K562 (cell line): ENCODE measurements at regions not wholly inside any gene's neighbourhood (a gene's known extent, or its start where the extent isn't known, plus 50 kb on each side); places are given as distances from the start of the nearest gene placed in this dataset.

Experiments
- ATAC-seq: fragments of 200-7000 bp; cut with Tn5 transposase; 3 replicates; pipeline ENCODE4 v1.9.1; 2020; ENCODE audit warnings: moderate library complexity
- BruUV-seq: library from RNA; stranded (reverse); fragments of 400-500 nt; replicated peaks from 2 replicates; lab custom pipeline; 2021; lab: Mats Ljungman, UMichigan
- CTCF ChIA-PET: fragments of 300-600 bp; formaldehyde crosslinking; extraction: SDS; loops from one replicate; lab custom pipeline; 2021; ENCODE audit warnings: low intra/inter-chr PET ratio; lab: Yijun Ruan, JAX
- POLR2A ChIA-PET: fragments of 300-600, 350-650 bp; sonication (Branson Sonifier 250); formaldehyde crosslinking; extraction: SDS; loops from one replicate; lab custom pipeline; 2021; ENCODE audit warnings: antibody characterized with exemption, inconsistent platforms; lab: Yijun Ruan, JAX
- DNase-seq, 4 experiments: peaks; one replicate each; pipeline versions ENCODE4 v3.0.0 to v3.0.0-alpha.2; 2011 to 2018; ENCODE audit warnings: low spot score in 3 of 4, mixed read lengths in 3 of 4; ENCODE audit errors: extremely low read depth in 1 of 4
- FAIRE-seq: peaks from 2 replicates; lab custom pipeline; 2011; peaks lifted over from hg19 to GRCh38; lab: Jason Lieb, UNC
- H2AFZ ChIP-seq: 2 replicates; pipeline ENCODE4 v1.6.0; 2011; ENCODE audit warnings: low read depth, low read length, control low read depth, inconsistent platforms
- H3K27ac ChIP-seq: fragments of 200-600 bp; 3 replicates; pipeline ENCODE4 v1.8.0; 2011; ENCODE audit warnings: low read depth, mild to moderate bottlenecking, control low read depth, inconsistent platforms, low read length, moderate library complexity, mixed read lengths; ENCODE audit errors: extremely low read depth
- H3K27me3 ChIP-seq, 2 experiments: fragments of 300-600 bp in 1 of 2; 2 replicates in 1 of 2; 3 replicates in 1 of 2; pipeline versions ENCODE4 v1.6.0 to v1.8.0; 2011; ENCODE audit warnings: inconsistent platforms in 2 of 2, low read length in 2 of 2, mild to moderate bottlenecking in 1 of 2, mixed read lengths in 1 of 2, moderate library complexity in 1 of 2; ENCODE audit not compliant: control insufficient read depth in 2 of 2, insufficient read depth in 2 of 2
- H3K36me3 ChIP-seq: fragments of 300-600 bp; 3 replicates; pipeline ENCODE4 v1.8.0; 2011; ENCODE audit warnings: mild to moderate bottlenecking, low read length, inconsistent platforms; ENCODE audit not compliant: control insufficient read depth, insufficient read depth
- H3K4me1 ChIP-seq, 2 experiments: fragments of 200-600 bp in 1 of 2; replicated peaks in 1 of 2; 2 replicates in 1 of 2; 3 replicates in 1 of 2; pipeline versions ENCODE4 v1.5.1 to v1.8.0; 2011; ENCODE audit warnings: inconsistent platforms in 2 of 2, low read length in 2 of 2, mild to moderate bottlenecking in 1 of 2, mixed read lengths in 1 of 2, moderate library complexity in 1 of 2; ENCODE audit not compliant: control insufficient read depth in 2 of 2, insufficient read depth in 2 of 2
- H3K4me2 ChIP-seq: 2 replicates; pipeline ENCODE4 v1.6.1; 2011; ENCODE audit warnings: low read length, control low read depth, inconsistent platforms, mixed read lengths; ENCODE audit not compliant: insufficient read depth
- H3K4me3 ChIP-seq: fragments of 200-600 bp; sonication (generic), shearing (Covaris generic); 2 replicates; pipeline ENCODE4 v1.5.1; 2016; ENCODE audit warnings: control low read depth, inconsistent platforms
- H3K79me2 ChIP-seq: fragments of 200-600 bp; 3 replicates; pipeline ENCODE4 v1.8.0; 2011; ENCODE audit warnings: low read length, inconsistent platforms; ENCODE audit not compliant: control insufficient read depth, insufficient read depth
- H3K9ac ChIP-seq, 2 experiments: 2 replicates each; pipeline versions ENCODE4 v1.6.0 to v1.6.1; 2011; ENCODE audit warnings: low read depth in 2 of 2, low read length in 2 of 2, control low read depth in 1 of 2, inconsistent platforms in 1 of 2, mild to moderate bottlenecking in 1 of 2, mixed read lengths in 1 of 2; ENCODE audit not compliant: insufficient read depth in 1 of 2
- H3K9me1 ChIP-seq: one replicate; pipeline ENCODE4 v1.6.0; 2011; ENCODE audit warnings: inconsistent platforms, mild to moderate bottlenecking, low read length, moderate library complexity; ENCODE audit not compliant: control insufficient read depth, insufficient read depth
- H3K9me3 ChIP-seq: replicated peaks from 2 replicates; pipeline ENCODE4 v1.5.1; 2011; ENCODE audit warnings: low read depth, low read length, inconsistent platforms; ENCODE audit not compliant: control insufficient read depth, insufficient read depth
- H4K20me1 ChIP-seq: replicated peaks from 2 replicates; pipeline ENCODE4 v1.6.1; 2011; ENCODE audit warnings: low read length, inconsistent platforms, mixed read lengths; ENCODE audit not compliant: control insufficient read depth, insufficient read depth
- CBFA2T3 ChIP-seq: fragments of 450-650 bp; IDR thresholded peaks from 2 replicates; pipeline ENCODE4 v1.6.1; 2017
- CREB1 ChIP-seq, 2 experiments: sonication (generic) in 1 of 2; formaldehyde crosslinking in 1 of 2; IDR thresholded peaks; 2 replicates each; pipeline versions ENCODE4 v1.6.1 to v1.8.0; 2012 to 2022; ENCODE audit warnings: inconsistent platforms in 1 of 2, mild to moderate bottlenecking in 1 of 2, missing genetic modification reagents in 1 of 2, moderate library complexity in 1 of 2
- MIER1 ChIP-seq: fragments of 450-650 bp; IDR thresholded peaks from 2 replicates; pipeline ENCODE4 v1.6.1; 2016; ENCODE audit warnings: antibody characterized with exemption, mild to moderate bottlenecking, low read depth
- MTA1 ChIP-seq: fragments of 450-650 bp; IDR thresholded peaks from 2 replicates; pipeline ENCODE4 v1.6.1; 2017; ENCODE audit warnings: borderline replicate concordance
- PRDM10 ChIP-seq: fragments of 450-650 bp; IDR thresholded peaks from 2 replicates; pipeline ENCODE4 v1.6.1; 2018; ENCODE audit not compliant: partially characterized antibody
- ZFP36 ChIP-seq: fragments of 150-350 bp; IDR thresholded peaks from 2 replicates; pipeline ENCODE4 v1.6.1; 2018; ENCODE audit warnings: low read length, low read depth; ENCODE audit not compliant: partially characterized antibody
- ZNF583 ChIP-seq: fragments of 250-450 bp; sonication (Bioruptor Pico); IDR thresholded peaks from 2 replicates; pipeline ENCODE4 v1.4.0; 2020
- in situ Hi-C: fragments of 300-500 bp; cut with MboI; formaldehyde crosslinking; loops from 4 replicates; pipeline ENCODE4 v1.15.0; 2018; ENCODE audit warnings: inconsistent platforms, mixed read lengths
- intact Hi-C: fragments of 100-400 bp; cut with micrococcal nuclease; formaldehyde crosslinking; loops from 2 replicates; pipeline ENCODE4 v1.14.2; 2022
- TF ChIP-seq, protein P1 (sequence below): fragments of 200-800 bp; sonication (Bioruptor generic); IDR thresholded peaks from 2 replicates; pipeline ENCODE4 v1.6.1; 2017; ENCODE audit warnings: missing genetic modification characterization, missing compliant biosample characterization
- TF ChIP-seq, protein P2 (sequence below): fragments of 250-450 bp; sonication (Bioruptor Pico); IDR thresholded peaks from 2 replicates; pipeline ENCODE4 v1.8.0; 2021; ENCODE audit warnings: moderate library complexity, mild to moderate bottlenecking, inconsistent platforms

- TF ChIP-seq, protein P1, sequence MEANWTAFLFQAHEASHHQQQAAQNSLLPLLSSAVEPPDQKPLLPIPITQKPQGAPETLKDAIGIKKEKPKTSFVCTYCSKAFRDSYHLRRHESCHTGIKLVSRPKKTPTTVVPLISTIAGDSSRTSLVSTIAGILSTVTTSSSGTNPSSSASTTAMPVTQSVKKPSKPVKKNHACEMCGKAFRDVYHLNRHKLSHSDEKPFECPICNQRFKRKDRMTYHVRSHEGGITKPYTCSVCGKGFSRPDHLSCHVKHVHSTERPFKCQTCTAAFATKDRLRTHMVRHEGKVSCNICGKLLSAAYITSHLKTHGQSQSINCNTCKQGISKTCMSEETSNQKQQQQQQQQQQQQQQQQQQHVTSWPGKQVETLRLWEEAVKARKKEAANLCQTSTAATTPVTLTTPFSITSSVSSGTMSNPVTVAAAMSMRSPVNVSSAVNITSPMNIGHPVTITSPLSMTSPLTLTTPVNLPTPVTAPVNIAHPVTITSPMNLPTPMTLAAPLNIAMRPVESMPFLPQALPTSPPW (CRISPR knock-in tag): no peak
- no peak for TF ChIP-seq MIER1
Measured at GRCh38 chr6:45717027-45717426, 298.6 kb downstream of the CLIC5 start (continued).

DNA sequence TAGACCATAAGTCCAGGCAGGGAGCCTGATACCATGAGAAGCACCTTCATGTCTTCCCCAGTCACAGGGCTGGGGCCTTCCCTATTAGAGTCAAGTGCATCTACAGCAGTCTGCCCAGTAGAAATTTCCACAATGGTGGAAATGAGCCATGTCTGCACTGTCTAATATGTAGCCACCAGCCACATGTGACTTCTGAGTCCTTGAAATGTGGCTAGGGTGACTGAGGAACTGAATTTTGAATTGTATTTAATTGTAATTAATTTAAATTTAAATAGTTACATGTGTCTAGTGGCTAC lies 300.2 kb downstream of the CLIC5 start:
- TF ChIP-seq ZFP36 (no peak), PRDM10 (no peak), ZNF583 (CRISPR knock-in tag) (no peak), MTA1 (no peak), CBFA2T3 (no peak), CREB1 (IDR thresholded peaks at IDR 0.05) (no peak), CREB1 (CRISPR knock-in tag; IDR thresholded peaks at IDR 0.05) (no peak)
- TF ChIP-seq, protein P2, sequence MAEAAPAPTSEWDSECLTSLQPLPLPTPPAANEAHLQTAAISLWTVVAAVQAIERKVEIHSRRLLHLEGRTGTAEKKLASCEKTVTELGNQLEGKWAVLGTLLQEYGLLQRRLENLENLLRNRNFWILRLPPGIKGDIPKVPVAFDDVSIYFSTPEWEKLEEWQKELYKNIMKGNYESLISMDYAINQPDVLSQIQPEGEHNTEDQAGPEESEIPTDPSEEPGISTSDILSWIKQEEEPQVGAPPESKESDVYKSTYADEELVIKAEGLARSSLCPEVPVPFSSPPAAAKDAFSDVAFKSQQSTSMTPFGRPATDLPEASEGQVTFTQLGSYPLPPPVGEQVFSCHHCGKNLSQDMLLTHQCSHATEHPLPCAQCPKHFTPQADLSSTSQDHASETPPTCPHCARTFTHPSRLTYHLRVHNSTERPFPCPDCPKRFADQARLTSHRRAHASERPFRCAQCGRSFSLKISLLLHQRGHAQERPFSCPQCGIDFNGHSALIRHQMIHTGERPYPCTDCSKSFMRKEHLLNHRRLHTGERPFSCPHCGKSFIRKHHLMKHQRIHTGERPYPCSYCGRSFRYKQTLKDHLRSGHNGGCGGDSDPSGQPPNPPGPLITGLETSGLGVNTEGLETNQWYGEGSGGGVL (CRISPR knock-in tag): no peak

More for the DNA sequence above, 300.2 kb downstream of the CLIC5 start:
- Histone ChIP-seq H4K20me1 (0 out of 2 replicates have a peak, but pooled peaks cover 5% of the 10 kb centered on the region), H3K27me3 (peaks cover 21 to 38% of the 10 kb centered on the region in 2 experiments), H3K4me3 (no peak overlapping the region), H2AFZ (no peak overlapping the region), H3K9me1 (no peaks in the 10 kb centered on the region), H3K4me2 (no peak overlapping the region), H3K36me3 (no peaks in the 10 kb centered on the region), H3K4me1 (no peaks in the 10 kb centered on the region; a peak in 1 of 5 replicates), H3K9ac (no peak overlapping the region), H3K79me2 (no peaks in the 10 kb centered on the region), H3K9me3 (no peaks in the 10 kb centered on the region), H3K27ac (no peak overlapping the region)
- ChIA-PET CTCF (interaction anchor here (1.6 to 2.6 kb wide), 2 partner anchors 1060 to 1246 kb away, joined by 6 to 11 read pairs; no protein-coding TSS in a partner anchor), POLR2A (no interaction called here)
- DNase-seq (no peak), ATAC-seq (no peak), FAIRE-seq (no peak)
- BruUV-seq: no TSS peak
- intact Hi-C loops: loop anchor here (1.0 to 2.0 kb wide), 2 partner anchors 295 to 1060 kb away; no protein-coding TSS in a partner anchor
- in situ Hi-C loops: loop anchor here (10.0 kb wide), 1 partner anchor 1061 kb away; no protein-coding TSS in a partner anchor
